ENCODE measurements at regions not wholly inside any gene's neighbourhood (a gene's known extent, or its start where the extent isn't known, plus 50 kb on each side); places are given as distances from the start of the nearest gene placed in this dataset.

DNA sequence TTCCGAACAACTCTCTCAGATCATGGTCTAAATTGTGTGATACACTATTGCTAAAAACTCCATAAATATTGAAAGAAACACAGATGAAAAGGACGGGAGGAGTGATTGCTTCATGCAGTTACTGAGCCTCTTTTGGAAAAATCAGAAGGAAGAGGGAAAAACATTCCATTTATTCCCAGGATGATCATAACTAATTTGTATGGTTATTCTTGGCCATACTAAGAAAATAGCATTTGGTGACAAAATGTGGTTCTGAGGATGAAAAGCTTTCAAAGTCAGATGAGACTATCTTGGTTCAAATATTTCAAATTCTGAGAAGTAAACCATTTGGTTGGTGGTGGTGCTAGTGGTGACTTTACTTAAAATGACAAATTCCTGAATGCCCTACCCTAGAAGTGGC, 305.4 kb upstream of the LDB2 start:
- TF ChIP-seq POLR2AphosphoS5 (IDR thresholded peaks at IDR 0.05; ENCODE audit: borderline replicate concordance, low read depth, low read length) (no peak), FOXP2 (optimal IDR thresholded peaks at IDR 0.05; ENCODE audit: control extremely low read depth, extremely low read length, insufficient read depth) (no peak), EZH2 (IDR thresholded peaks at IDR 0.05) (no peak)

Data from SK-N-MC (cell line).